ENCODE measurements at regions not wholly inside any gene's neighbourhood (a gene's known extent, or its start where the extent isn't known, plus 50 kb on each side); places are given as distances from the start of the nearest gene placed in this dataset.

- DNase-seq (ENCODE audit: low read depth) = peak; percentile 35
Observed at GRCh38 chrY:19167319-19168201, 394.0 kb upstream of the HSFY2 start.

- DNase-seq (ENCODE audit: low read depth) = no peak
Observed at GRCh38 chrY:19148783-19149182, 375.2 kb upstream of the HSFY2 start.

- DNase-seq (ENCODE audit: low read depth) = no peak
Observed at GRCh38 chrY:19146296-19146695, 372.8 kb upstream of the HSFY2 start.

- no peak for DNase-seq (ENCODE audit: low read depth)
Observed at GRCh38 chrY:19142093-19142492, 368.6 kb upstream of the HSFY2 start.

GRCh38 chrY:19140285-19140920 lies 366.9 kb upstream of the HSFY2 start:
- no peak for DNase-seq (ENCODE audit: low read depth)

GRCh38 chrY:19134426-19134825 lies 360.9 kb upstream of the HSFY2 start:
- DNase-seq (ENCODE audit: low read depth) = no peak

GRCh38 chrY:19130569-19131358 lies 357.2 kb upstream of the HSFY2 start:
- DNase-seq (ENCODE audit: low read depth) = no peak

- no peak for DNase-seq (ENCODE audit: low read depth)
Observed at GRCh38 chrY:19126889-19127288, 353.4 kb upstream of the HSFY2 start.

- no peak for DNase-seq (ENCODE audit: low read depth)
Observed at GRCh38 chrY:19124609-19125008, 351.1 kb upstream of the HSFY2 start.

GRCh38 chrY:19122450-19122849 lies 348.9 kb upstream of the HSFY2 start:
- DNase-seq (ENCODE audit: low read depth) = no peak

- no peak for DNase-seq (ENCODE audit: low read depth)
Observed at GRCh38 chrY:19098349-19098748, 324.8 kb upstream of the HSFY2 start.

GRCh38 chrY:19095460-19095859 lies 321.9 kb upstream of the HSFY2 start:
- no peak for DNase-seq (ENCODE audit: low read depth)

GRCh38 chrY:19083006-19083405 lies 309.5 kb upstream of the HSFY2 start:
- DNase-seq (ENCODE audit: low read depth) = no peak

- no peak for DNase-seq (ENCODE audit: low read depth)
Observed at GRCh38 chrY:19077698-19078113, 304.2 kb upstream of the HSFY2 start.

- no peak for DNase-seq (ENCODE audit: low read depth)
Observed at GRCh38 chrY:19076846-19077697, 303.5 kb upstream of the HSFY2 start.

- DNase-seq (ENCODE audit: low read depth) = peak; percentile 71
Observed at GRCh38 chrY:19075471-19076253, 302.1 kb upstream of the HSFY2 start.

GRCh38 chrY:19067435-19067834 lies 293.9 kb upstream of the HSFY2 start:
- peak; percentile 18 for DNase-seq (ENCODE audit: low read depth)

- no peak for DNase-seq (ENCODE audit: low read depth)
Observed at GRCh38 chrY:19066447-19067190, 293.1 kb upstream of the HSFY2 start.

- no peak for DNase-seq (ENCODE audit: low read depth)
Observed at GRCh38 chrY:19065119-19065518, 291.6 kb upstream of the HSFY2 start.

GRCh38 chrY:19059733-19060132 lies 286.2 kb upstream of the HSFY2 start:
- DNase-seq (ENCODE audit: low read depth) = peak; percentile 44

Data from HT1080 (cell line).